Thymus (tissue), 11 donors: ENCODE measurements at regions not wholly inside any gene's neighbourhood (a gene's known extent, or its start where the extent isn't known, plus 50 kb on each side); places are given as distances from the start of the nearest gene placed in this dataset.
"Not testable (repeated sequence)": the region's sequence is repeated elsewhere in the genome, so short reads cannot be mapped to it uniquely, and the experiment has no call there.

ENCODE experiments used
- DNase-seq, 9 donors: peaks; one replicate each; pipeline ENCODE4 v3.0.0-alpha.2; 2013; ENCODE audit warnings: low spot score in 9 of 9, low read depth in 6 of 9, missing footprints in 1 of 9
- H3K27ac ChIP-seq, 2 donors: one replicate each; pipeline ENCODE4 v1.5.1; 2013; ENCODE audit warnings: control low read depth in 1 of 2, low read depth in 1 of 2, low read length in 1 of 2, mild to moderate bottlenecking in 1 of 2, moderate library complexity in 1 of 2
- H3K27me3 ChIP-seq, 2 donors: one replicate each; pipeline ENCODE4 v1.5.1; 2013; ENCODE audit warnings: low read length in 1 of 2; ENCODE audit not compliant: control insufficient read depth in 2 of 2, insufficient read depth in 1 of 2
- H3K36me3 ChIP-seq, 2 donors: one replicate each; pipeline ENCODE4 v1.5.1; 2013; ENCODE audit warnings: low read length in 1 of 2, mild to moderate bottlenecking in 1 of 2, moderate library complexity in 1 of 2; ENCODE audit not compliant: control insufficient read depth in 2 of 2, insufficient read depth in 2 of 2
- H3K4me1 ChIP-seq, 2 donors: one replicate each; pipeline ENCODE4 v1.5.1; 2013; ENCODE audit warnings: low read length in 2 of 2; ENCODE audit not compliant: control insufficient read depth in 2 of 2, insufficient read depth in 2 of 2
- H3K4me3 ChIP-seq, 2 donors: one replicate each; pipeline ENCODE4 v1.5.1; 2013; ENCODE audit warnings: low read length in 2 of 2, control low read depth in 1 of 2, mild to moderate bottlenecking in 1 of 2
- H3K9me3 ChIP-seq, 2 donors: one replicate each; pipeline ENCODE4 v1.5.1; 2013; ENCODE audit warnings: low read length in 1 of 2, mild to moderate bottlenecking in 1 of 2; ENCODE audit not compliant: control insufficient read depth in 2 of 2, insufficient read depth in 1 of 2
- WGBS: extraction: QIAGEN DNeasy Blood & Tissue Kit; methylation state at CpG from one replicate; pipeline ENCODE4 v1.1.7; 2013; 5-methylcytosine and 5-hydroxymethylcytosine counted together
- donor health status: healthy.

GRCh38 chr4:66164869-66165268 is 494.6 kb upstream of the EPHA5 start:
- Histone ChIP-seq H3K4me3 (no peak overlapping the region), H3K27ac (no peak overlapping the region), H3K9me3 (no peaks in the 10 kb centered on the region), H3K27me3 (no peaks in the 10 kb centered on the region), H3K36me3 (no peaks in the 10 kb centered on the region), H3K4me1 (no peaks in the 10 kb centered on the region)
- 96% methylated on average over 1 of the region's 1 CpG for WGBS
- DNase-seq, result no peak

GRCh38 chr4:66160606-66161005 is 490.3 kb upstream of the EPHA5 start:
- H3K4me3 ChIP-seq, result no peak overlapping the region
- no peak for DNase-seq
- no peak overlapping the region for H3K27ac ChIP-seq
- H3K4me1 ChIP-seq, result no peaks in the 10 kb centered on the region
- no peaks in the 10 kb centered on the region for H3K9me3 ChIP-seq
- WGBS, result 88% methylated on average over 1 of the region's 1 CpG
- no peaks in the 10 kb centered on the region for H3K27me3 ChIP-seq
- H3K36me3 ChIP-seq, result no peaks in the 10 kb centered on the region

- Histone ChIP-seq H3K4me1 (no peaks in the 10 kb centered on the region), H3K4me3 (no peak overlapping the region), H3K9me3 (peaks cover 0 to 4% of the 10 kb centered on the region in 2 donors), H3K36me3 (no peaks in the 10 kb centered on the region), H3K27ac (no peak overlapping the region), H3K27me3 (no peaks in the 10 kb centered on the region)
- no peak for DNase-seq
Measured at GRCh38 chr4:66157594-66157993, 487.3 kb upstream of the EPHA5 start.

- no peak overlapping the region for H3K27ac ChIP-seq
- H3K36me3 ChIP-seq, result no peaks in the 10 kb centered on the region
- no peaks in the 10 kb centered on the region for H3K9me3 ChIP-seq
- H3K4me3 ChIP-seq, result no peak overlapping the region
- H3K27me3 ChIP-seq, result no peaks in the 10 kb centered on the region
- no peaks in the 10 kb centered on the region for H3K4me1 ChIP-seq
- 89% methylated on average over 6 of the region's 6 CpGs for WGBS
- DNase-seq, result no peak
Measured at GRCh38 chr4:66130042-66130441, 459.8 kb upstream of the EPHA5 start.

- no peak overlapping the region for H3K27ac ChIP-seq
- no peak for DNase-seq
- H3K36me3 ChIP-seq, result no peaks in the 10 kb centered on the region
- no peaks in the 10 kb centered on the region for H3K9me3 ChIP-seq
- 84% methylated on average over 1 of the region's 1 CpG for WGBS
- H3K4me1 ChIP-seq, result no peaks in the 10 kb centered on the region
- no peaks in the 10 kb centered on the region for H3K27me3 ChIP-seq
- no peak overlapping the region for H3K4me3 ChIP-seq
Measured at GRCh38 chr4:66123831-66124413, 453.6 kb upstream of the EPHA5 start.

GRCh38 chr4:66123190-66123589 is 452.9 kb upstream of the EPHA5 start:
- Histone ChIP-seq H3K4me1 (no peaks in the 10 kb centered on the region), H3K9me3 (no peaks in the 10 kb centered on the region), H3K27me3 (no peaks in the 10 kb centered on the region), H3K27ac (no peak overlapping the region), H3K36me3 (no peaks in the 10 kb centered on the region), H3K4me3 (no peak overlapping the region)
- no peak for DNase-seq

GRCh38 chr4:66115231-66115630 is 444.9 kb upstream of the EPHA5 start:
- H3K4me1 ChIP-seq, H3K9me3 ChIP-seq, H3K4me3 ChIP-seq, DNase-seq, H3K36me3 ChIP-seq, H3K27ac ChIP-seq, H3K27me3 ChIP-seq: not testable (repeated sequence)

- Histone ChIP-seq H3K27ac (no peak overlapping the region), H3K36me3 (no peaks in the 10 kb centered on the region), H3K4me3 (no peak overlapping the region), H3K27me3 (no peaks in the 10 kb centered on the region), H3K9me3 (no peaks in the 10 kb centered on the region), H3K4me1 (no peaks in the 10 kb centered on the region)
- DNase-seq, result no peak
Measured at GRCh38 chr4:66108898-66109297, 438.6 kb upstream of the EPHA5 start.

- no peak for DNase-seq
- Histone ChIP-seq H3K36me3 (no peaks in the 10 kb centered on the region), H3K27me3 (no peaks in the 10 kb centered on the region), H3K4me3 (no peak overlapping the region), H3K9me3 (peaks cover 0 to 4% of the 10 kb centered on the region in 2 donors), H3K27ac (no peak overlapping the region), H3K4me1 (no peaks in the 10 kb centered on the region)
- WGBS, result 88% methylated on average over 5 of the region's 5 CpGs
Measured at GRCh38 chr4:66097218-66097617, 426.9 kb upstream of the EPHA5 start.

GRCh38 chr4:66095065-66095464 is 424.8 kb upstream of the EPHA5 start:
- DNase-seq, result no peak
- 68% methylated on average over 2 of the region's 2 CpGs for WGBS

More at GRCh38 chr4:66095065-66095464, 424.8 kb upstream of the EPHA5 start:
- Histone ChIP-seq H3K4me1 (no peaks in the 10 kb centered on the region), H3K9me3 (no peaks in the 10 kb centered on the region), H3K4me3 (no peak overlapping the region), H3K27me3 (no peaks in the 10 kb centered on the region), H3K27ac (no peak overlapping the region), H3K36me3 (no peaks in the 10 kb centered on the region)
